Inflammatory macrophage treated with lipopolysaccharide for 4 hours (primary cell): ENCODE measurements at regions not wholly inside any gene's neighbourhood (a gene's known extent, or its start where the extent isn't known, plus 50 kb on each side); places are given as distances from the start of the nearest gene placed in this dataset.
"Not testable (repeated sequence)": the region's sequence is repeated elsewhere in the genome, so short reads cannot be mapped to it uniquely, and the experiment has no call there.

Source experiments
- DNase-seq: peaks from one replicate; pipeline ENCODE4 v3.0.0-alpha.2; 2020

GRCh38 chr1:161454865-161455707 lies 50.2 kb upstream of the FCGR2A start:
- not testable (repeated sequence) for DNase-seq

GRCh38 chr1:161453950-161454864 lies 51.0 kb upstream of the FCGR2A start:
- DNase-seq = not testable (repeated sequence)

- not testable (repeated sequence) for DNase-seq
These were observed 53.4 kb upstream of the FCGR2A start for GRCh38 chr1:161451698-161452348.

- not testable (repeated sequence) for DNase-seq
These were observed 57.4 kb upstream of the FCGR2A start for GRCh38 chr1:161447760-161448332.

DNA sequence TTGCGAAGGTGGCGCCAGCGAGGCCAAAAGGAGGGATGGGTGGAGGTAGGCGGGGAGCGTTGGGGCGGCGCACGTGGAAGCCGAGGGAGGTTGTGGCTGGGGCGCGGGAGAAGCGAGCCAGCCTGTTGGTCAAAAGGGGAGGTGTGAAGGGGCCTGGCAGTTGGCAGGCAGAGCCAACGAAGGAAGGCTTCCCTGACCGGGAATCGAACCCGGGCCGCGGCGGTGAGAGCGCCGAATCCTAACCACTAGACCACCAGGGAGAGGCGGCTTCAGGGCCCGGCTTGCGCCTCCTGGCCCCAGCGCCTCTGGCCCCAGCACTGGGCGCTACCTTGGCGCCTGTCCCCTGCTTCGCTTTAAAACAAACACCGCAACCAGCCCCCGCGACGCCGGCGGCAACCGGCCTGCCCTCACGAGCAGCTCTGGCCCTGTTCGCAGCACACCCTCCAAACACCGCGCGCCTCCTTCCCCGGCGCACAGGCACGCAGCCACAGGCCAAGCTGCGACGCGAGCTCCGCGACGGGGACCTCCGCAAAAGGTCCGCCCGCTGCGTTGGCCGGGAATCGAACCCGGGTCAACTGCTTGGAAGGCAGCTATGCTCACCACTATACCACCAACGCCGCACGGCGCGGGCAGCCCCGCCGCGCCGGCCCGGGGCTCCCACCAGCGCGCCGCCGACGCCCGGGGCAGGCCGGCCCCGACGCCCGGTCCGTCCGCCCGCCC lies 58.1 kb upstream of the FCGR2A start:
- DNase-seq = not testable (repeated sequence)

DNA sequence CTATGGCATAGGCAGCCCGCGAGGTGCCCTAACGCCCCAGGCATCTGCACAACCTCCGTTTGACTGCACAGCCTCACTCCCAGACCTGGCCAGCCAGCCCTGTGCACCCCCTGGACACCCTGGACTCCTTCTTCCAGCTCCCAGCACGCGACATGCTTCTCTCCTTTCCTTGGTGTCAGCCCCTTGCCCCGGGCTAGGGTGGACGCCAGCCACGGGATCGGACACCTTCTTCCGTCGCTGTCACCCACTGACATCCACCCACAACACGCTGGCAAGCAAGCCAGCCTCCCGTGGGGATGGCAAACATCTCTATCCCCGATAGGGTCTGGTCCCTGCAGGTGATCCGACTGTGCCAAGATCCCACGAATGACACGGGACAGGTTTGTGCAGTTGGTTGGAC lies 60.5 kb upstream of the FCGR2A start:
- not testable (repeated sequence) for DNase-seq

- not testable (repeated sequence) for DNase-seq
These were observed 61.0 kb upstream of the FCGR2A start for GRCh38 chr1:161444255-161444654.

- DNase-seq = peak; percentile 48
These were observed 64.9 kb upstream of the FCGR2A start for GRCh38 chr1:161440312-161440894.

- DNase-seq = peak; percentile 10
These were observed 65.7 kb upstream of the FCGR2A start for GRCh38 chr1:161439280-161440232.

DNA sequence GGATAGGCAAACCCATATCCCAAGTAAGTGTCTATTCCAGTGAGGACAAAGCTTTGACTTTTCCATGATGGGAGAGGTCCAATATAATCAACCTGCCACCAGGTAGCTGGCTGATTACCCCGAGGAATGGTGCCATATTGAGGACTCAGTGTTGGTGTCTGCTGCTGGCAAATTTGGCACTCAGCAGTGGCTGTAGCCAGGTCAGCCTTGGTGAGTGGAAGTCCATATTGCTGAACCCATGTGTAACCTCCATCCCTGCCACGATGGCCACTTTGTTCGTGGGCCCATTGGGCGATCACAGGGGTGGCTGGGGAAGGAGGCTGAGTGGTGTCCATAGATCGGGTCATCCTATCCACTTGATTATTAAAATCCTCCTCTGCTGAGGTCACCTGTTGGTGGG lies 65.5 kb upstream of the CFAP126 start:
- DNase-seq = not testable (repeated sequence)

- no peak for DNase-seq
These were observed 64.4 kb upstream of the CFAP126 start for GRCh38 chr1:161432091-161432490.

- DNase-seq = peak; percentile 30
These were observed 60.2 kb upstream of the CFAP126 start for GRCh38 chr1:161427733-161428516.

DNA sequence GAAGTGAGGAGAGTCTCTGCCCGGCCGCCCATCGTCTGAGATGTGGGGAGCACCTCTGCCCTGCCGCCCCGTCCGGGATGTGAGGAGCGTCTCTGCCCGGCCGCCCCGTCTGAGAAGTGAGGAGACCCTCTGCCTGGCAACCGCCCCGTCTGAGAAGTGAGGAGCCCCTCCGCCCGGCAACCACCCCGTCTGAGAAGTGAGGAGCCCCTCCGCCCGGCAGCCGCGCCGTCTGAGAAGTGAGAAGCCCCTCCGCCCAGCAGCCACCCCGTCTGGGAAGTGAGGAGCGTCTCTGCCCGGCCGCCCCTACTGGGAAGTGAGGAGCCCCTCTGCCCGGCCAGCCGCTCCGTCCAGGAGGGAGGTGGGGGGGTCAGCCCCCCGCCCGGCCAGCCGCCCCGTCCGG lies 55.2 kb upstream of the CFAP126 start:
- DNase-seq = not testable (repeated sequence)

- DNase-seq = no peak
These were observed 53.8 kb upstream of the CFAP126 start for GRCh38 chr1:161421456-161421855.

- DNase-seq = no peak
These were observed 53.2 kb upstream of the CFAP126 start for GRCh38 chr1:161420763-161421455.

- DNase-seq = not testable (repeated sequence)
These were observed 49.9 kb upstream of the CFAP126 start for GRCh38 chr1:161417536-161417935.
